GM23338 (cell line): ENCODE measurements at regions not wholly inside any gene's neighbourhood (a gene's known extent, or its start where the extent isn't known, plus 50 kb on each side); places are given as distances from the start of the nearest gene placed in this dataset.

Experiments used
- ATAC-seq: fragments of 200-7000 bp; cut with Tn5 transposase; 3 replicates; pipeline ENCODE4 v1.9.1; 2020
- DNase-seq: peaks from one replicate; pipeline ENCODE4 v3.0.0-alpha.2; 2015; ENCODE audit warnings: low spot score
- H2AFZ ChIP-seq: fragments of 200-600 bp; sonication (generic); 2 replicates; pipeline ENCODE4 v1.8.0; 2016; ENCODE audit warnings: antibody characterized with exemption, mild to moderate bottlenecking, moderate library complexity
- H3F3A ChIP-seq: fragments of 200-600 bp; sonication (generic); replicated peaks from 2 replicates; pipeline ENCODE4 v1.8.0; 2017; ENCODE audit warnings: antibody characterized with exemption, mixed run types, low read depth
- H3K27ac ChIP-seq: fragments of 200-600 bp; sonication (generic); 2 replicates; pipeline ENCODE4 v1.6.1; 2016; ENCODE audit warnings: low read depth
- H3K27me3 ChIP-seq: fragments of 200-600 bp; sonication (generic); 2 replicates; pipeline ENCODE4 v1.8.0; 2016; ENCODE audit warnings: mild to moderate bottlenecking, mixed run types, moderate library complexity; ENCODE audit not compliant: insufficient read depth
- H3K36me3 ChIP-seq: fragments of 200-600 bp; sonication (generic); 2 replicates; pipeline ENCODE4 v1.8.0; 2016; ENCODE audit warnings: mild to moderate bottlenecking; ENCODE audit not compliant: insufficient read depth
- H3K4me1 ChIP-seq: fragments of 200-600 bp; sonication (generic); 2 replicates; pipeline ENCODE4 v1.8.0; 2016; ENCODE audit warnings: mild to moderate bottlenecking, moderate library complexity; ENCODE audit not compliant: insufficient read depth
- H3K4me2 ChIP-seq: fragments of 200-600 bp; sonication (generic); 2 replicates; pipeline ENCODE4 v1.7.1; 2017; ENCODE audit warnings: mixed run types
- H3K4me3 ChIP-seq: fragments of 200-600 bp; sonication (generic); 2 replicates; pipeline ENCODE4 v1.6.1; 2016; ENCODE audit warnings: mixed run types
- H3K79me2 ChIP-seq: fragments of 200-600 bp; sonication (generic); replicated peaks from 2 replicates; pipeline ENCODE4 v1.8.0; 2017; ENCODE audit warnings: mild to moderate bottlenecking; ENCODE audit not compliant: insufficient read depth
- H3K9me2 ChIP-seq: fragments of 200-600 bp; sonication (generic); 2 replicates; pipeline ENCODE4 v1.8.0; 2017; ENCODE audit not compliant: insufficient read depth
- H4K20me1 ChIP-seq: fragments of 200-600 bp; sonication (generic); replicated peaks from 2 replicates; pipeline ENCODE4 v1.8.0; 2017; ENCODE audit warnings: mild to moderate bottlenecking; ENCODE audit not compliant: insufficient read depth
- H3K27ac Mint-ChIP-seq: 2 replicates; pipeline ENCODE4 v1.8.0; 2020; ENCODE audit warnings: inconsistent platforms, mild to moderate bottlenecking, moderate library complexity, mixed read lengths
- H3K27me3 Mint-ChIP-seq: 3 replicates; pipeline ENCODE4 v1.8.0; 2022; ENCODE audit warnings: low read depth, mild to moderate bottlenecking, moderate library complexity, mixed read lengths, inconsistent platforms; ENCODE audit not compliant: insufficient read depth, poor library complexity
- H3K36me3 Mint-ChIP-seq: 3 replicates; pipeline ENCODE4 v1.8.0; 2021; ENCODE audit warnings: low read depth, mild to moderate bottlenecking, inconsistent platforms, moderate library complexity, mixed read lengths
- H3K4me1 Mint-ChIP-seq: 3 replicates; pipeline ENCODE4 v1.8.0; 2020; ENCODE audit warnings: mild to moderate bottlenecking, inconsistent platforms, mixed read lengths
- H3K4me3 Mint-ChIP-seq: 3 replicates; pipeline ENCODE4 v1.8.0; 2021; ENCODE audit warnings: moderate library complexity, mild to moderate bottlenecking, inconsistent platforms, mixed read lengths
- H3K9me3 Mint-ChIP-seq: 3 replicates; pipeline ENCODE4 v1.8.0; 2020; ENCODE audit warnings: moderate library complexity, mild to moderate bottlenecking, inconsistent platforms, mixed read lengths
- CREB1 ChIP-seq: fragments of 250-450 bp; sonication (Bioruptor Pico); IDR thresholded peaks from 2 replicates; pipeline ENCODE4 v1.5.0; 2020; ENCODE audit warnings: low read depth, mild to moderate bottlenecking, moderate library complexity
- EZH2 ChIP-seq: fragments of 200-600 bp; sonication (generic); IDR thresholded peaks from one replicate; pipeline ENCODE4 v1.8.0; 2017; ENCODE audit warnings: antibody characterized with exemption, mild to moderate bottlenecking, low read depth; ENCODE audit not compliant: unreplicated experiment
- EZH2phosphoT487 ChIP-seq: fragments of 200-600 bp; sonication (generic); IDR thresholded peaks from one replicate; pipeline ENCODE4 v1.8.1; 2018; ENCODE audit warnings: antibody characterized with exemption; ENCODE audit not compliant: unreplicated experiment
- JUNB ChIP-seq: IDR thresholded peaks from one replicate; pipeline ENCODE4 v1.6.1; 2016; ENCODE audit warnings: antibody characterized with exemption; ENCODE audit not compliant: unreplicated experiment
- NANOG ChIP-seq: IDR thresholded peaks from 2 replicates; pipeline ENCODE4 v1.6.1; 2016; ENCODE audit warnings: antibody characterized with exemption, borderline replicate concordance
- POLR2AphosphoS5 ChIP-seq: IDR thresholded peaks from 2 replicates; pipeline ENCODE4 v1.6.1; 2016; ENCODE audit warnings: antibody characterized with exemption, low read depth
- STAT1 ChIP-seq: IDR thresholded peaks from one replicate; pipeline ENCODE4 v1.6.1; 2016; ENCODE audit warnings: antibody characterized with exemption; ENCODE audit not compliant: unreplicated experiment
- ZNF114 ChIP-seq: fragments of 250-450 bp; sonication (Bioruptor Pico); IDR thresholded peaks from 2 replicates; pipeline ENCODE4 v1.5.0; 2020; ENCODE audit warnings: mild to moderate bottlenecking, moderate library complexity
- ZNF331 ChIP-seq: fragments of 250-450 bp; sonication (Bioruptor Pico); IDR thresholded peaks from 2 replicates; pipeline ENCODE4 v1.5.0; 2020; ENCODE audit warnings: low read depth, mild to moderate bottlenecking, moderate library complexity
- TF ChIP-seq, protein P1 (sequence below), 2 experiments: fragments of 200-600 bp in 1 of 2; sonication (generic) in 1 of 2; conservative IDR thresholded peaks; 2 replicates each; pipeline versions ENCODE4 v1.5.1 to v1.6.1; 2016 to 2017; ENCODE audit warnings: antibody characterized with exemption in 2 of 2, low read depth in 2 of 2, mild to moderate bottlenecking in 2 of 2, moderate library complexity in 1 of 2
- TF ChIP-seq, protein P2 (sequence below): fragments of 250-450 bp; sonication (Bioruptor Pico); IDR thresholded peaks from 2 replicates; pipeline ENCODE4 v1.5.0; 2020; ENCODE audit warnings: mild to moderate bottlenecking, moderate library complexity
- TF ChIP-seq, protein P3 (sequence below): IDR thresholded peaks from one replicate; pipeline ENCODE4 v1.6.1; 2018; ENCODE audit warnings: antibody characterized with exemption; ENCODE audit not compliant: unreplicated experiment
- TF ChIP-seq, protein P4 (sequence below): IDR thresholded peaks from 2 replicates; pipeline ENCODE4 v1.6.1; 2016; ENCODE audit warnings: antibody characterized with exemption

DNA sequence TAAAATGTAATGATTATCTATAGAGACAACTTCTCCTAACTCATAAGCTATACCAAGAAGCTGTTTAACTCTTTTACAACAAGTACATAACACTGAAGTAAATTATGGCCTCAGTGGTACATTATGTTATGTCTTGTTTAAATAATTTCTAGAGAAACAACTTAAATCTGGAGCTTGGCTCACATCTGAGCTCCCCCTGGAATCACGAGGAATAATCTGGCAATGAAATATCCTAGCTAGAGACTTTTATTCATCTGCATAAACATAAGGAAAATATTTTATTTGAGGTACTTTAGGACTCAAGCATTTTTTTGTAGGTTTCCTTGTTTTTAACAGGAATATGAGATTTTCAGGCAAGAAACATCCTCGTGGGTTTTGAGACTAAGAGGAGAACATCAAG, 354.7 kb upstream of the SLC7A11 start:
- Histone ChIP-seq H3K27ac (no peak overlapping the region), H3K9me2 (peaks cover 3% of the 10 kb centered on the region; the same call in 1 of the 2 replicates), H3K36me3 (no peaks in the 10 kb centered on the region), H3K4me1 (no peaks in the 10 kb centered on the region), H3F3A (no peaks in the 10 kb centered on the region), H2AFZ (no peak overlapping the region), H4K20me1 (no peaks in the 10 kb centered on the region), H3K4me3 (no peak overlapping the region), H3K79me2 (no peaks in the 10 kb centered on the region), H3K4me2 (no peak overlapping the region), H3K27me3 (no peaks in the 10 kb centered on the region)
- TF ChIP-seq, protein P1, sequence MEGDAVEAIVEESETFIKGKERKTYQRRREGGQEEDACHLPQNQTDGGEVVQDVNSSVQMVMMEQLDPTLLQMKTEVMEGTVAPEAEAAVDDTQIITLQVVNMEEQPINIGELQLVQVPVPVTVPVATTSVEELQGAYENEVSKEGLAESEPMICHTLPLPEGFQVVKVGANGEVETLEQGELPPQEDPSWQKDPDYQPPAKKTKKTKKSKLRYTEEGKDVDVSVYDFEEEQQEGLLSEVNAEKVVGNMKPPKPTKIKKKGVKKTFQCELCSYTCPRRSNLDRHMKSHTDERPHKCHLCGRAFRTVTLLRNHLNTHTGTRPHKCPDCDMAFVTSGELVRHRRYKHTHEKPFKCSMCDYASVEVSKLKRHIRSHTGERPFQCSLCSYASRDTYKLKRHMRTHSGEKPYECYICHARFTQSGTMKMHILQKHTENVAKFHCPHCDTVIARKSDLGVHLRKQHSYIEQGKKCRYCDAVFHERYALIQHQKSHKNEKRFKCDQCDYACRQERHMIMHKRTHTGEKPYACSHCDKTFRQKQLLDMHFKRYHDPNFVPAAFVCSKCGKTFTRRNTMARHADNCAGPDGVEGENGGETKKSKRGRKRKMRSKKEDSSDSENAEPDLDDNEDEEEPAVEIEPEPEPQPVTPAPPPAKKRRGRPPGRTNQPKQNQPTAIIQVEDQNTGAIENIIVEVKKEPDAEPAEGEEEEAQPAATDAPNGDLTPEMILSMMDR (conservative IDR thresholded peaks at IDR 0.05; ENCODE audit: low read depth in 2 of 2): no peak
- TF ChIP-seq CREB1 (CRISPR knock-in tag) (no peak), ZNF331 (no peak), EZH2 (no peak), JUNB (no peak), EZH2phosphoT487 (no peak), ZNF114 (no peak), POLR2AphosphoS5 (no peak), NANOG (no peak), STAT1 (no peak)
- TF ChIP-seq, protein P2, sequence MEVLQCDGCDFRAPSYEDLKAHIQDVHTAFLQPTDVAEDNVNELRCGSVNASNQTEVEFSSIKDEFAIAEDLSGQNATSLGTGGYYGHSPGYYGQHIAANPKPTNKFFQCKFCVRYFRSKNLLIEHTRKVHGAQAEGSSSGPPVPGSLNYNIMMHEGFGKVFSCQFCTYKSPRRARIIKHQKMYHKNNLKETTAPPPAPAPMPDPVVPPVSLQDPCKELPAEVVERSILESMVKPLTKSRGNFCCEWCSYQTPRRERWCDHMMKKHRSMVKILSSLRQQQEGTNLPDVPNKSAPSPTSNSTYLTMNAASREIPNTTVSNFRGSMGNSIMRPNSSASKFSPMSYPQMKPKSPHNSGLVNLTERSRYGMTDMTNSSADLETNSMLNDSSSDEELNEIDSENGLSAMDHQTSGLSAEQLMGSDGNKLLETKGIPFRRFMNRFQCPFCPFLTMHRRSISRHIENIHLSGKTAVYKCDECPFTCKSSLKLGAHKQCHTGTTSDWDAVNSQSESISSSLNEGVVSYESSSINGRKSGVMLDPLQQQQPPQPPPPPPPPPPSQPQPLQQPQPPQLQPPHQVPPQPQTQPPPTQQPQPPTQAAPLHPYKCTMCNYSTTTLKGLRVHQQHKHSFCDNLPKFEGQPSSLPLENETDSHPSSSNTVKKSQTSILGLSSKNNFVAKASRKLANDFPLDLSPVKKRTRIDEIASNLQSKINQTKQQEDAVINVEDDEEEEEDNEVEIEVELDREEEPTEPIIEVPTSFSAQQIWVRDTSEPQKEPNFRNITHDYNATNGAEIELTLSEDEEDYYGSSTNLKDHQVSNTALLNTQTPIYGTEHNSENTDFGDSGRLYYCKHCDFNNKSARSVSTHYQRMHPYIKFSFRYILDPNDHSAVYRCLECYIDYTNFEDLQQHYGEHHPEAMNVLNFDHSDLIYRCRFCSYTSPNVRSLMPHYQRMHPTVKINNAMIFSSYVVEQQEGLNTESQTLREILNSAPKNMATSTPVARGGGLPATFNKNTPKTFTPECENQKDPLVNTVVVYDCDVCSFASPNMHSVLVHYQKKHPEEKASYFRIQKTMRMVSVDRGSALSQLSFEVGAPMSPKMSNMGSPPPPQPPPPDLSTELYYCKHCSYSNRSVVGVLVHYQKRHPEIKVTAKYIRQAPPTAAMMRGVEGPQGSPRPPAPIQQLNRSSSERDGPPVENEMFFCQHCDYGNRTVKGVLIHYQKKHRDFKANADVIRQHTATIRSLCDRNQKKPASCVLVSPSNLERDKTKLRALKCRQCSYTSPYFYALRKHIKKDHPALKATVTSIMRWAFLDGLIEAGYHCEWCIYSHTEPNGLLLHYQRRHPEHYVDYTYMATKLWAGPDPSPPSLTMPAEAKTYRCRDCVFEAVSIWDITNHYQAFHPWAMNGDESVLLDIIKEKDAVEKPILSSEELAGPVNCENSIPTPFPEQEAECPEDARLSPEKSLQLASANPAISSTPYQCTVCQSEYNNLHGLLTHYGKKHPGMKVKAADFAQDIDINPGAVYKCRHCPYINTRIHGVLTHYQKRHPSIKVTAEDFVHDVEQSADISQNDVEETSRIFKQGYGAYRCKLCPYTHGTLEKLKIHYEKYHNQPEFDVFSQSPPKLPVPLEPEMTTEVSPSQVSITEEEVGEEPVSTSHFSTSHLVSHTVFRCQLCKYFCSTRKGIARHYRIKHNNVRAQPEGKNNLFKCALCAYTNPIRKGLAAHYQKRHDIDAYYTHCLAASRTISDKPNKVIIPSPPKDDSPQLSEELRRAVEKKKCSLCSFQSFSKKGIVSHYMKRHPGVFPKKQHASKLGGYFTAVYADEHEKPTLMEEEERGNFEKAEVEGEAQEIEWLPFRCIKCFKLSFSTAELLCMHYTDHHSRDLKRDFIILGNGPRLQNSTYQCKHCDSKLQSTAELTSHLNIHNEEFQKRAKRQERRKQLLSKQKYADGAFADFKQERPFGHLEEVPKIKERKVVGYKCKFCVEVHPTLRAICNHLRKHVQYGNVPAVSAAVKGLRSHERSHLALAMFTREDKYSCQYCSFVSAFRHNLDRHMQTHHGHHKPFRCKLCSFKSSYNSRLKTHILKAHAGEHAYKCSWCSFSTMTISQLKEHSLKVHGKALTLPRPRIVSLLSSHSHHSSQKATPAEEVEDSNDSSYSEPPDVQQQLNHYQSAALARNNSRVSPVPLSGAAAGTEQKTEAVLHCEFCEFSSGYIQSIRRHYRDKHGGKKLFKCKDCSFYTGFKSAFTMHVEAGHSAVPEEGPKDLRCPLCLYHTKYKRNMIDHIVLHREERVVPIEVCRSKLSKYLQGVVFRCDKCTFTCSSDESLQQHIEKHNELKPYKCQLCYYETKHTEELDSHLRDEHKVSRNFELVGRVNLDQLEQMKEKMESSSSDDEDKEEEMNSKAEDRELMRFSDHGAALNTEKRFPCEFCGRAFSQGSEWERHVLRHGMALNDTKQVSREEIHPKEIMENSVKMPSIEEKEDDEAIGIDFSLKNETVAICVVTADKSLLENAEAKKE (CRISPR knock-in tag): no peak
- TF ChIP-seq, protein P3, sequence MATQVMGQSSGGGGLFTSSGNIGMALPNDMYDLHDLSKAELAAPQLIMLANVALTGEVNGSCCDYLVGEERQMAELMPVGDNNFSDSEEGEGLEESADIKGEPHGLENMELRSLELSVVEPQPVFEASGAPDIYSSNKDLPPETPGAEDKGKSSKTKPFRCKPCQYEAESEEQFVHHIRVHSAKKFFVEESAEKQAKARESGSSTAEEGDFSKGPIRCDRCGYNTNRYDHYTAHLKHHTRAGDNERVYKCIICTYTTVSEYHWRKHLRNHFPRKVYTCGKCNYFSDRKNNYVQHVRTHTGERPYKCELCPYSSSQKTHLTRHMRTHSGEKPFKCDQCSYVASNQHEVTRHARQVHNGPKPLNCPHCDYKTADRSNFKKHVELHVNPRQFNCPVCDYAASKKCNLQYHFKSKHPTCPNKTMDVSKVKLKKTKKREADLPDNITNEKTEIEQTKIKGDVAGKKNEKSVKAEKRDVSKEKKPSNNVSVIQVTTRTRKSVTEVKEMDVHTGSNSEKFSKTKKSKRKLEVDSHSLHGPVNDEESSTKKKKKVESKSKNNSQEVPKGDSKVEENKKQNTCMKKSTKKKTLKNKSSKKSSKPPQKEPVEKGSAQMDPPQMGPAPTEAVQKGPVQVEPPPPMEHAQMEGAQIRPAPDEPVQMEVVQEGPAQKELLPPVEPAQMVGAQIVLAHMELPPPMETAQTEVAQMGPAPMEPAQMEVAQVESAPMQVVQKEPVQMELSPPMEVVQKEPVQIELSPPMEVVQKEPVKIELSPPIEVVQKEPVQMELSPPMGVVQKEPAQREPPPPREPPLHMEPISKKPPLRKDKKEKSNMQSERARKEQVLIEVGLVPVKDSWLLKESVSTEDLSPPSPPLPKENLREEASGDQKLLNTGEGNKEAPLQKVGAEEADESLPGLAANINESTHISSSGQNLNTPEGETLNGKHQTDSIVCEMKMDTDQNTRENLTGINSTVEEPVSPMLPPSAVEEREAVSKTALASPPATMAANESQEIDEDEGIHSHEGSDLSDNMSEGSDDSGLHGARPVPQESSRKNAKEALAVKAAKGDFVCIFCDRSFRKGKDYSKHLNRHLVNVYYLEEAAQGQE: no peak
- TF ChIP-seq, protein P4, sequence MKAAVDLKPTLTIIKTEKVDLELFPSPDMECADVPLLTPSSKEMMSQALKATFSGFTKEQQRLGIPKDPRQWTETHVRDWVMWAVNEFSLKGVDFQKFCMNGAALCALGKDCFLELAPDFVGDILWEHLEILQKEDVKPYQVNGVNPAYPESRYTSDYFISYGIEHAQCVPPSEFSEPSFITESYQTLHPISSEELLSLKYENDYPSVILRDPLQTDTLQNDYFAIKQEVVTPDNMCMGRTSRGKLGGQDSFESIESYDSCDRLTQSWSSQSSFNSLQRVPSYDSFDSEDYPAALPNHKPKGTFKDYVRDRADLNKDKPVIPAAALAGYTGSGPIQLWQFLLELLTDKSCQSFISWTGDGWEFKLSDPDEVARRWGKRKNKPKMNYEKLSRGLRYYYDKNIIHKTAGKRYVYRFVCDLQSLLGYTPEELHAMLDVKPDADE: no peak
- DNase-seq (no peak), ATAC-seq (no peak)
- H3K27ac Mint-ChIP-seq: no peak overlapping the region
- peaks cover 2% of the 10 kb centered on the region for H3K27me3 Mint-ChIP-seq
- peaks cover 7% of the 10 kb centered on the region; the same call in 2 of the 3 replicates for H3K36me3 Mint-ChIP-seq
- no peak overlapping the region for H3K4me3 Mint-ChIP-seq
- H3K9me3 Mint-ChIP-seq: peaks cover 7% of the 10 kb centered on the region
- H3K4me1 Mint-ChIP-seq: peaks cover 3% of the 10 kb centered on the region; the same call in 1 of the 3 replicates
